C4-2B (cell line): ENCODE measurements at regions not wholly inside any gene's neighbourhood (a gene's known extent, or its start where the extent isn't known, plus 50 kb on each side); places are given as distances from the start of the nearest gene placed in this dataset.

ENCODE experiments used
- ZFX ChIP-seq: fragments of 450-650 bp; IDR thresholded peaks from 2 replicates; pipeline ENCODE4 v1.6.1; 2017
- TF ChIP-seq, protein P1 (sequence below): fragments of 450-650 bp; conservative IDR thresholded peaks from 2 replicates; pipeline ENCODE4 v1.5.1; 2017; ENCODE audit warnings: mild to moderate bottlenecking

GRCh38 chr5:3179220-3179619, 416.4 kb upstream of the IRX1 start:
- TF ChIP-seq, protein P1, sequence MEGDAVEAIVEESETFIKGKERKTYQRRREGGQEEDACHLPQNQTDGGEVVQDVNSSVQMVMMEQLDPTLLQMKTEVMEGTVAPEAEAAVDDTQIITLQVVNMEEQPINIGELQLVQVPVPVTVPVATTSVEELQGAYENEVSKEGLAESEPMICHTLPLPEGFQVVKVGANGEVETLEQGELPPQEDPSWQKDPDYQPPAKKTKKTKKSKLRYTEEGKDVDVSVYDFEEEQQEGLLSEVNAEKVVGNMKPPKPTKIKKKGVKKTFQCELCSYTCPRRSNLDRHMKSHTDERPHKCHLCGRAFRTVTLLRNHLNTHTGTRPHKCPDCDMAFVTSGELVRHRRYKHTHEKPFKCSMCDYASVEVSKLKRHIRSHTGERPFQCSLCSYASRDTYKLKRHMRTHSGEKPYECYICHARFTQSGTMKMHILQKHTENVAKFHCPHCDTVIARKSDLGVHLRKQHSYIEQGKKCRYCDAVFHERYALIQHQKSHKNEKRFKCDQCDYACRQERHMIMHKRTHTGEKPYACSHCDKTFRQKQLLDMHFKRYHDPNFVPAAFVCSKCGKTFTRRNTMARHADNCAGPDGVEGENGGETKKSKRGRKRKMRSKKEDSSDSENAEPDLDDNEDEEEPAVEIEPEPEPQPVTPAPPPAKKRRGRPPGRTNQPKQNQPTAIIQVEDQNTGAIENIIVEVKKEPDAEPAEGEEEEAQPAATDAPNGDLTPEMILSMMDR: no peak
- no peak for TF ChIP-seq ZFX
